Caco-2 (cell line): ENCODE measurements at regions not wholly inside any gene's neighbourhood (a gene's known extent, or its start where the extent isn't known, plus 50 kb on each side); places are given as distances from the start of the nearest gene placed in this dataset.

ENCODE experiments used
- BruUV-seq: library from RNA; stranded (reverse); fragments of 400-500 nt; replicated peaks from 2 replicates; lab custom pipeline; 2021; lab: Mats Ljungman, UMichigan
- CTCF ChIA-PET: fragments of 300-600 bp; sonication (Branson Sonifier 250); formaldehyde crosslinking; loops from one replicate; lab custom pipeline; 2022; ENCODE audit warnings: antibody characterized with exemption; lab: Charles Lee
- POLR2A ChIA-PET: fragments of 300-600 bp; sonication (Branson Sonifier 250); formaldehyde crosslinking; loops from one replicate; lab custom pipeline; 2022; ENCODE audit warnings: antibody characterized with exemption; lab: Charles Lee
- DNase-seq, 2 experiments: peaks; one replicate each; pipeline versions ENCODE4 v3.0.0 to v3.0.0-alpha.2; 2020 to 2022
- H3K27me3 ChIP-seq: replicated peaks from 2 replicates; pipeline ENCODE4 v1.6.0; 2011; ENCODE audit warnings: low read length; ENCODE audit not compliant: control insufficient read depth, insufficient read depth
- H3K36me3 ChIP-seq: 2 replicates; pipeline ENCODE4 v1.5.1; 2011; ENCODE audit warnings: low read length; ENCODE audit not compliant: control insufficient read depth, insufficient read depth
- H3K4me1 ChIP-seq: fragments of 250-450 bp; sonication (Bioruptor Pico); 2 replicates; pipeline ENCODE4 v1.5.1; 2020; ENCODE audit warnings: mild to moderate bottlenecking
- H3K4me3 ChIP-seq: 2 replicates; pipeline ENCODE4 v1.5.1; 2011; ENCODE audit warnings: low read depth, mild to moderate bottlenecking, control low read depth, low read length
- H3K9me3 ChIP-seq: fragments of 250-450 bp; sonication (Bioruptor Pico); 2 replicates; pipeline ENCODE4 v1.5.1; 2020; ENCODE audit warnings: mild to moderate bottlenecking, moderate library complexity
- H3K27ac Mint-ChIP-seq: one replicate; pipeline ENCODE4 v1.8.0; 2022; ENCODE audit warnings: mixed read lengths; ENCODE audit not compliant: unreplicated experiment
- H3K27me3 Mint-ChIP-seq: one replicate; pipeline ENCODE4 v1.8.0; 2022; ENCODE audit warnings: mixed read lengths; ENCODE audit not compliant: insufficient read depth, unreplicated experiment
- H3K36me3 Mint-ChIP-seq: one replicate; pipeline ENCODE4 v1.8.0; 2022; ENCODE audit warnings: mild to moderate bottlenecking, mixed read lengths; ENCODE audit not compliant: insufficient read depth, unreplicated experiment
- H3K4me1 Mint-ChIP-seq: one replicate; pipeline ENCODE4 v1.8.0; 2022; ENCODE audit warnings: low read depth, mixed read lengths; ENCODE audit not compliant: unreplicated experiment
- H3K4me3 Mint-ChIP-seq: one replicate; pipeline ENCODE4 v1.8.0; 2022; ENCODE audit warnings: mild to moderate bottlenecking, moderate library complexity, mixed read lengths; ENCODE audit not compliant: unreplicated experiment
- H3K9me3 Mint-ChIP-seq: one replicate; pipeline ENCODE4 v1.8.0; 2022; ENCODE audit warnings: mixed read lengths; ENCODE audit not compliant: unreplicated experiment
- CTCF ChIP-seq, 2 experiments: fragments of 200-600 bp in 1 of 2; IDR thresholded peaks; 1 replicate in 1 of 2; 2 replicates in 1 of 2; pipeline versions ENCODE4 v1.5.1 to v1.8.0; 2011 to 2022; ENCODE audit warnings: antibody characterized with exemption in 1 of 2, control low read depth in 1 of 2, inconsistent platforms in 1 of 2, low read depth in 1 of 2, low read length in 1 of 2, mild to moderate bottlenecking in 1 of 2, moderate library complexity in 1 of 2; ENCODE audit not compliant: insufficient read depth in 1 of 2, severe bottlenecking in 1 of 2, unreplicated experiment in 1 of 2
- intact Hi-C: fragments of 100-400 bp; cut with micrococcal nuclease; formaldehyde crosslinking; loops from one replicate; pipeline ENCODE4 v1.10.0; 2022; ENCODE audit not compliant: unreplicated experiment

DNA sequence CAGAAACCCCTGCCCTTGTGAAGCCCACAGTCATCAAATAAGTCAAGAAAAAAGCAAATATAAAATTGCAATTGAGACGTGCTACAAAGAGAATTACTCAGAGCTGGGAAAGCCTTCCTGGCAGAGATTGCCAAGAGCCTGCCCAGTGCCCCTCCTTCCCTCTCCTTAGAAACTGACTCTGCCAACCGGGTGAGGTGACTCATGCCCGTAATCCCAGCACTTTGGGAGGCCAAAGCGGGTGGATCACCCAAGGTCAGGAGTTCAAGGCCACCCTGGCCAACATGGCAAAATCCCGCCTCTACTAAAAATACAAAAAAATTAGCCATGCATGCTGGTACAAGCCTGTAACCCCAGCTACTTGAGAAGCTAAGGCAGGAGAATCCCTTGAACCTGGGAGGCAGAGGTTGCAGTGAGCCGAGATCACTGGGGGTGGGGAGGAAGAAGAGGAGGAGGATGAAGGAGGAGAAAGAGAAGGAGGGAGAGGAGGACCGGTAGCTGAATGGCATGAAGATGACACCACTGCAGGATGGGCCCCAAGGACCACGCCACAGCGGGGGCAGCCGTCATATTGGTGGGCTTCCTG is 76.1 kb upstream of the RTL6 start:
- Mint-ChIP-seq H3K27ac (no peak overlapping the region), H3K4me3 (no peak overlapping the region), H3K9me3 (no peaks in the 10 kb centered on the region), H3K27me3 (peaks cover 26% of the 10 kb centered on the region), H3K36me3 (no peaks in the 10 kb centered on the region), H3K4me1 (no peaks in the 10 kb centered on the region)
- ChIA-PET CTCF (no interaction called here), POLR2A (no interaction called here)
- Histone ChIP-seq H3K4me3 (no peak overlapping the region), H3K27me3 (peaks cover 2% of the 10 kb centered on the region; the same call in 1 of the 2 replicates), H3K36me3 (no peaks in the 10 kb centered on the region), H3K9me3 (no peaks in the 10 kb centered on the region), H3K4me1 (no peaks in the 10 kb centered on the region)
- DNase-seq, result no peak
- intact Hi-C loops, result no loop called here
- no TSS peak for BruUV-seq
- TF ChIP-seq CTCF (IDR thresholded peaks at IDR 0.05; ENCODE audit: insufficient read depth in 1 of 2, low read depth in 1 of 2, low read length in 1 of 2, severe bottlenecking in 1 of 2, unreplicated experiment in 1 of 2), result no peak

DNA sequence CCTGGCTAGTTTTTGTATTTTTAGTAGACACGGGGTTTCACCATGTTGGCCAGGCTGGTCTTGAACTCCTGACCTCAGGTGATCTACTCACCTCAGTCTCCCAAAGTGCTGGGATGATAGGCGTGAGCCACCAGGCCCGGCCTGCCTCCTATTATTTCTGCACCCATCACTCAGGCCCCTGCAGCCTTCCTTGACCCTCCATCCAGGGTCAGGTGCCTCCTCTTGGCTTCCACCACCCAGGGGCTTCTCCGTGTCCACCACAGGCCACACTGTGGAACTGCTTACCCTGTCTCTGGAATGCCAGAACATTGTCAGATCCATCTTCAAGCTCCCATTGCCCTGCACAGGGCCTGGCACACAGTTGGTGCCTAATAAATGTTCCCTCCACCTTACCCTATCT is 75.4 kb upstream of the RTL6 start:
- no peak for DNase-seq
- Mint-ChIP-seq H3K4me3 (no peak overlapping the region), H3K27me3 (peaks cover 23% of the 10 kb centered on the region), H3K36me3 (no peaks in the 10 kb centered on the region), H3K9me3 (no peaks in the 10 kb centered on the region), H3K4me1 (no peaks in the 10 kb centered on the region), H3K27ac (no peak overlapping the region)
- Histone ChIP-seq H3K9me3 (no peaks in the 10 kb centered on the region), H3K36me3 (no peaks in the 10 kb centered on the region), H3K4me1 (no peaks in the 10 kb centered on the region), H3K4me3 (no peak overlapping the region), H3K27me3 (peaks cover 2% of the 10 kb centered on the region; the same call in 1 of the 2 replicates)
- TF ChIP-seq CTCF (IDR thresholded peaks at IDR 0.05; ENCODE audit: insufficient read depth in 1 of 2, low read depth in 1 of 2, low read length in 1 of 2, severe bottlenecking in 1 of 2, unreplicated experiment in 1 of 2), result no peak
- BruUV-seq, result no TSS peak
- POLR2A ChIA-PET, result no interaction called here
- intact Hi-C loops, result no loop called here
- CTCF ChIA-PET, result no interaction called here

DNA sequence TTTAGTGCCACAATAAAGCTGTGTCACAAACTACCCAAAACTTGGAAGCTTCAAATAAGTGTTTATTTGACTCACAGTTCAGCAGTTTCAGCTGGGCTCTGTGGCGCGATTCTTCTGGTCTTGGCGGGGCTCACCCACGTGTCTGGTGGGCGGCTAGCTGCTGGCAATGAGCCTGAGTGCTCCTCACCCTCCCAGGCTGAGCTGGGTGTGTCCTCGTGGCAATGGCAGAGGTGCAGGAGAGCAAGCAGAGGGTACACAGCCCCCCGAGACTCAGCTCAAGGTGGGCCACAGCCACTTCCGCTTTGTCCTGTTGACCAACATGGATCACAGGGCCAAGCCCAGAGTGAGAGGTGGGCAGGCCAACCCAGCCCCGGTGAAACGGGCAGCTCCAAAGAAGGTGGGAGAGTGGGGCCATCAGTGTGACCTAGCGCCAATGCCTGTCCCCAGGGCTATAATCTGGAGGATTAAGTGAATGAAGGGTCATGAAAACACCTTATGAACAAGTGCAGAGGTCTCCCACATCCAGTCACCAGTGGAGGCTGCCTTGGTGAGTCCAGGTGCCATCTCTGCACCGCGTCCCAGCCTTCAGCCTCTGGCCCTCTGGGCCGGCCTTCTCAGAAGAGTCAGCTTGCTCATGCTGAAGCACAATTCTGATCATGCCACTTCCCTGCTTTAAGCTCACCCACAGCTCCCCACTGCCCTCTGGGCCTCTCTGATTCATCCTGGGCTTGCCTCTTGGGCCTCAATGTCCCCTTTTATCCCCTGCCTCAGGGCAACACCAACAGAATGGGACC is 74.6 kb upstream of the RTL6 start:
- TF ChIP-seq CTCF (IDR thresholded peaks at IDR 0.05; ENCODE audit: insufficient read depth in 1 of 2, low read depth in 1 of 2, low read length in 1 of 2, severe bottlenecking in 1 of 2, unreplicated experiment in 1 of 2), result no peak
- CTCF ChIA-PET, result interaction anchor here (0.6 kb wide), 1 partner anchor 185 kb away, joined by 5 read pairs; no protein-coding TSS in a partner anchor
- POLR2A ChIA-PET, result no interaction called here

More for the DNA sequence above, 74.6 kb upstream of the RTL6 start:
- intact Hi-C loops, result no loop called here
- no TSS peak for BruUV-seq
- H3K9me3 Mint-ChIP-seq, result no peaks in the 10 kb centered on the region
- H3K27ac Mint-ChIP-seq, result no peak overlapping the region
- H3K36me3 Mint-ChIP-seq, result no peaks in the 10 kb centered on the region
- Histone ChIP-seq H3K36me3 (no peaks in the 10 kb centered on the region), H3K4me1 (no peaks in the 10 kb centered on the region), H3K9me3 (no peaks in the 10 kb centered on the region), H3K27me3 (peaks cover 2% of the 10 kb centered on the region; the same call in 1 of the 2 replicates), H3K4me3 (no peak overlapping the region)
- DNase-seq, result no peak
- no peaks in the 10 kb centered on the region for H3K4me1 Mint-ChIP-seq
- H3K27me3 Mint-ChIP-seq, result peaks cover 27% of the 10 kb centered on the region
- H3K4me3 Mint-ChIP-seq, result no peak overlapping the region
